ENCODE measurements at regions not wholly inside any gene's neighbourhood (a gene's known extent, or its start where the extent isn't known, plus 50 kb on each side); places are given as distances from the start of the nearest gene placed in this dataset.

DNA sequence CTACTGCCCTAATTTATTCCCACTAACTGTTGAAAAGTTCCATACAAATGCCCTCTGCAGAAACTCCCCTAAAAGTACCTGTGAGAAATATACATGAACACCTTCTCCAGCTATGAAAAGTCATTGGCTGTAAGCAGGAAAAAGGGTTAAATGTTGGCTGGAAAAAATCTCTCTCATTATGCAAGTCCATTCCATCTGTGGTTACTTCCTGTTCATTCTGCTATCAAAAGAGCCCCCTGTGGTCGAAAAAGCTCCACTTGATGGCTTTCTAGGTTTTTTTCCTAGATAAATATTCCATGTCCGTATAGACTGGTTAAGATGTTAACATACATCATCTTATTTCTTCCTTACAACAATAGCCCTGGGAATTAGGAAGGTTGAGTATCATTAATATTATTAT lies 56.2 kb upstream of the AKAP13 start:
- H4K5ac ChIP-seq (ENCODE audit: low read length), result no peak overlapping the region
- no peak overlapping the region for H3K23ac ChIP-seq (ENCODE audit: low read length)
- H3K18ac ChIP-seq (ENCODE audit: low read length), result no peak overlapping the region
- H3K4me2 ChIP-seq (ENCODE audit: low read length), result no peak overlapping the region
- H3K9ac ChIP-seq (ENCODE audit: low read length), result no peak overlapping the region
- no peaks in the 10 kb centered on the region for H3K36me3 ChIP-seq (ENCODE audit: control insufficient read depth, insufficient read depth, low read length)
- no peak for DNase-seq
- no peaks in the 10 kb centered on the region for H3K27me3 ChIP-seq (ENCODE audit: insufficient read depth, low read length, poor library complexity)
- H2BK15ac ChIP-seq (replicated peaks; ENCODE audit: low read depth), result no peak overlapping the region
- no peaks in the 10 kb centered on the region for H3K79me2 ChIP-seq (ENCODE audit: control insufficient read depth, insufficient read depth, low read length)
- H3K4ac ChIP-seq (ENCODE audit: low read depth, low read length), result no peak overlapping the region
- no peak overlapping the region for H2AK5ac ChIP-seq (ENCODE audit: low read length)
- no peak overlapping the region for H2BK120ac ChIP-seq (ENCODE audit: low read depth, low read length)
- H2BK5ac ChIP-seq (ENCODE audit: low read length), result no peak overlapping the region
- no peak overlapping the region for H3K4me3 ChIP-seq (ENCODE audit: low read length)
- no CpG with 5 or more reads among the region's 2 CpGs for WGBS (ENCODE audit: extremely low coverage, insufficient coverage, low lambda C conversion rate)
- no peak overlapping the region for H3K56ac ChIP-seq (ENCODE audit: low read length)
- H4K8ac ChIP-seq (ENCODE audit: low read depth, low read length), result no peak overlapping the region
- H3K4me1 ChIP-seq (ENCODE audit: control insufficient read depth, low read depth, low read length), result peaks cover 4% of the 10 kb centered on the region
- H3K79me1 ChIP-seq (ENCODE audit: low read length), result no peaks in the 10 kb centered on the region
- no peak overlapping the region for H3K27ac ChIP-seq (ENCODE audit: low read depth, low read length)

DNA sequence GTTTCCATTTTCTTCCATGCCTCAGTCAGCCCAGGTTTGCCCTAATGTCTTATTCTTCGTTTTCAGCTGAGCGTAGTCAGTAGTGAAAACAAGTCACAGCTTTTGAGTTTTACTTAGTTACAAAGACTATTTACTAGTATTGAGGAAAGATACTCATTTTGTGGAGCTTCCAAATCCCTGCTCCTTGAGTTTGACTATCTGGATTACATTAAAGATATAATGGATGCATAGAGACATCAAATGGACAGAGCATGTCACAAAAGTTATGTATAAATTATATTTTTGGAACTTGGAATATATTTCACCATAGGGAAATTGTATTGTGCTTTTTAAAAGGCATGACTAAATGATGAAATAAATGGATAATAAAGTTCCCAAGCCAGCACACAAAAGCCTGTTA lies 54.6 kb upstream of the AKAP13 start:
- no peak overlapping the region for H3K18ac ChIP-seq (ENCODE audit: low read length)
- H3K79me1 ChIP-seq (ENCODE audit: low read length), result no peaks in the 10 kb centered on the region
- H2BK120ac ChIP-seq (ENCODE audit: low read depth, low read length), result no peak overlapping the region
- no peak for DNase-seq
- no peak overlapping the region for H2BK15ac ChIP-seq (replicated peaks; ENCODE audit: low read depth)
- H3K36me3 ChIP-seq (ENCODE audit: control insufficient read depth, insufficient read depth, low read length), result no peaks in the 10 kb centered on the region
- no peak overlapping the region for H3K4ac ChIP-seq (ENCODE audit: low read depth, low read length)
- H3K27ac ChIP-seq (ENCODE audit: low read depth, low read length), result no peak overlapping the region
- H3K4me1 ChIP-seq (ENCODE audit: control insufficient read depth, low read depth, low read length), result peaks cover 5% of the 10 kb centered on the region
- H2BK5ac ChIP-seq (ENCODE audit: low read length), result no peak overlapping the region
- H3K27me3 ChIP-seq (ENCODE audit: insufficient read depth, low read length, poor library complexity), result no peaks in the 10 kb centered on the region
- no peak overlapping the region for H2AK5ac ChIP-seq (ENCODE audit: low read length)
- WGBS (ENCODE audit: extremely low coverage, insufficient coverage, low lambda C conversion rate), result no CpG with 5 or more reads among the region's 2 CpGs
- no peak overlapping the region for H3K9ac ChIP-seq (ENCODE audit: low read length)
- H3K4me2 ChIP-seq (ENCODE audit: low read length), result no peak overlapping the region
- no peak overlapping the region for H4K8ac ChIP-seq (ENCODE audit: low read depth, low read length)
- H3K4me3 ChIP-seq (ENCODE audit: low read length), result no peak overlapping the region
- H3K56ac ChIP-seq (ENCODE audit: low read length), result no peak overlapping the region
- no peaks in the 10 kb centered on the region for H3K79me2 ChIP-seq (ENCODE audit: control insufficient read depth, insufficient read depth, low read length)
- H3K23ac ChIP-seq (ENCODE audit: low read length), result no peak overlapping the region
- no peak overlapping the region for H4K5ac ChIP-seq (ENCODE audit: low read length)

DNA sequence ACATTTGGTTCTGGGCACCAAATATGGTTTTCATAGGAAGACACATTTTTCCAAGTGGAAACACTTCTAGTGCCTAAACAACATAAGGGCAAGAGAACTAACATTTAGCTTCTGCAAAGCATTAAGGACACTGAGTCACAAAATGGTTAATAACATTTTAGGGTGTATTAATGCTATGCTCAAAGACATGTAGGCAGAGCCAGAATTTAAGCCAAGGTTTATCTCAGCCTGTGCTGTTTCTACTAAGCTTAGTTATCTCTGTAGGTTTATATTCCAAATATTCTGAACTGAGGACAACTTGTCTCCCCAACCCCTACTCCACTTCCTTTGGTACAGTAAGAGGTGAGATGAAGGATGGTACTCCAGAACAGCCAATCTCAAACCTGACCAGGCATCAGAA lies 54.1 kb upstream of the AKAP13 start:
- Histone ChIP-seq H4K8ac (ENCODE audit: low read depth, low read length) (no peak overlapping the region), H3K4me1 (ENCODE audit: control insufficient read depth, low read depth, low read length) (peaks cover 7% of the 10 kb centered on the region), H3K79me1 (ENCODE audit: low read length) (no peaks in the 10 kb centered on the region), H3K4ac (ENCODE audit: low read depth, low read length) (no peak overlapping the region), H3K27ac (ENCODE audit: low read depth, low read length) (no peak overlapping the region), H3K36me3 (ENCODE audit: control insufficient read depth, insufficient read depth, low read length) (no peaks in the 10 kb centered on the region), H4K5ac (ENCODE audit: low read length) (no peak overlapping the region), H3K79me2 (ENCODE audit: control insufficient read depth, insufficient read depth, low read length) (no peaks in the 10 kb centered on the region), H3K56ac (ENCODE audit: low read length) (no peak overlapping the region), H2BK120ac (ENCODE audit: low read depth, low read length) (no peak overlapping the region), H2BK15ac (replicated peaks; ENCODE audit: low read depth) (no peak overlapping the region), H3K4me2 (ENCODE audit: low read length) (no peak overlapping the region), H3K27me3 (ENCODE audit: insufficient read depth, low read length, poor library complexity) (no peaks in the 10 kb centered on the region), H2BK5ac (ENCODE audit: low read length) (no peak overlapping the region), H3K4me3 (ENCODE audit: low read length) (no peak overlapping the region), H2AK5ac (ENCODE audit: low read length) (no peak overlapping the region), H3K9ac (ENCODE audit: low read length) (no peak overlapping the region), H3K18ac (ENCODE audit: low read length) (peak overlapping the region; percentile 64), H3K23ac (ENCODE audit: low read length) (no peak overlapping the region)
- DNase-seq, result no peak

DNA sequence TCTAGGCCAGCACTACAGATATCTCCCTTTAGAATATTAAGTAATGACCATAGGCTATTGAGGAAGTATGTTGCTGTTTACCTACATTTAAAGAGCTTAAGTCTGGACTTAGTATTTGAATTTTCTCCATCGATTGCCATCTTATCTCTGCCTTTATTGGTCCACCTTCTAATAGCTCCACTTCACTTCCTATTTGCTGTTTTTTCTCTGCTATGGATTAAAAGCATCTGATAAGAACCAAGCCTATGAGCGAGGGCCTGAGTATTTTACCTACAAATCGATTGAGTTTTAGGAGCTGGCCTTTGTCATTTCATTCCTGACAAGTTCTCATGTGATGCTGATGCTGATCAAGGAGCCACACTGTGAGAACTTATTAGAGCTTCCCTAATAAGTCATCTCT lies 52.6 kb upstream of the AKAP13 start:
- Histone ChIP-seq H4K5ac (ENCODE audit: low read length) (no peak overlapping the region), H3K18ac (ENCODE audit: low read length) (no peak overlapping the region), H3K4me3 (ENCODE audit: low read length) (no peak overlapping the region), H3K4me1 (ENCODE audit: control insufficient read depth, low read depth, low read length) (peaks cover 7% of the 10 kb centered on the region), H4K8ac (ENCODE audit: low read depth, low read length) (no peak overlapping the region), H3K4me2 (ENCODE audit: low read length) (no peak overlapping the region), H2BK15ac (replicated peaks; ENCODE audit: low read depth) (no peak overlapping the region), H2BK5ac (ENCODE audit: low read length) (no peak overlapping the region), H3K27ac (ENCODE audit: low read depth, low read length) (no peak overlapping the region), H2AK5ac (ENCODE audit: low read length) (no peak overlapping the region), H3K56ac (ENCODE audit: low read length) (no peak overlapping the region), H2BK120ac (ENCODE audit: low read depth, low read length) (no peak overlapping the region), H3K9ac (ENCODE audit: low read length) (no peak overlapping the region), H3K4ac (ENCODE audit: low read depth, low read length) (no peak overlapping the region), H3K79me2 (ENCODE audit: control insufficient read depth, insufficient read depth, low read length) (no peaks in the 10 kb centered on the region), H3K23ac (ENCODE audit: low read length) (no peak overlapping the region), H3K79me1 (ENCODE audit: low read length) (no peaks in the 10 kb centered on the region), H3K36me3 (ENCODE audit: control insufficient read depth, insufficient read depth, low read length) (no peaks in the 10 kb centered on the region), H3K27me3 (ENCODE audit: insufficient read depth, low read length, poor library complexity) (no peaks in the 10 kb centered on the region)
- no peak for DNase-seq
- WGBS (ENCODE audit: extremely low coverage, insufficient coverage, low lambda C conversion rate), result no CpG with 5 or more reads among the region's 3 CpGs

DNA sequence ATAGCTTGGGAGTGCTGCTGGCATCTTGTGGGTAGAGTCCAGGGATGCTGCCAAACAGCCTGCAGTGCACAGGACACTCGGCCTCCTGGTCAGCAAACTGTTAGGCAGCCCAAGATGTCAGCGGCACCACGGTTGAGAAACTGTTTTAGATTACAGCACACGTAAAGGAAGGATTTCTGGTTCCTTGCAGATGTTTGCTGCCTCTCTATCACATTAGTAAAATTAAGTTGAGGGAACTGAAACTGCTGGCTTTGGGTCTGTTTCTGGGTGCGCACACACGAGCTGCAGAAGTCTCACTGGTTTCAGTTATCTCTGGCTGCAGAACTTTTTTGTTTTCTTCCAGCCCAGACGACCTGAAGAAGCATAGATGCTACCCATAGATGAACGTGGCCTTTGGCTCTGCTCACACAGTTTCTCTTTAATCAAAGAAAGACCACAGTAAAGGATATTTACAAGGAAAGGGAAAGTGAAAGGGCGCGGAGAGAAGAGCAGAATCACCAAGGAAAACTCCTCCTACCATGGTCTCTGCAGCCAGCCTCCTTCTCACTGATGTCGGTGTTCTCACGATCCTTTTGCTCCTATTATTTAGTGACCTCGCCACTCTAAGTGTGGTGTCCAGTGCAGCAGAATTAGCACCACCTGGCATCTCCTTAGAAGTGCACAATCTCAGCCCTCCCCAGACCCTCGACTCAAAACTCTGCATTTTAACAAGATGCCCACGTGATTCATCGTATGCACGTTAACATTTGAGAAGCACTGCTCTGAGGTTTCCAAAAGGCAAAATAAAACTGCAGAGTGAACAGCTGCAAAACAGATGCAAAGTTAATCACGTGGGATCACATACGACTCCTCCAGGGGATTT lies 50.6 kb upstream of the AKAP13 start:
- Histone ChIP-seq H2BK120ac (ENCODE audit: low read depth, low read length) (no peak overlapping the region), H3K9ac (ENCODE audit: low read length) (no peak overlapping the region), H4K5ac (ENCODE audit: low read length) (no peak overlapping the region), H3K18ac (ENCODE audit: low read length) (no peak overlapping the region), H3K56ac (ENCODE audit: low read length) (no peak overlapping the region), H3K4me3 (ENCODE audit: low read length) (no peak overlapping the region), H3K27ac (ENCODE audit: low read depth, low read length) (no peak overlapping the region), H3K79me1 (ENCODE audit: low read length) (no peaks in the 10 kb centered on the region), H4K8ac (ENCODE audit: low read depth, low read length) (no peak overlapping the region), H3K36me3 (ENCODE audit: control insufficient read depth, insufficient read depth, low read length) (no peaks in the 10 kb centered on the region), H3K23ac (ENCODE audit: low read length) (no peak overlapping the region), H3K27me3 (ENCODE audit: insufficient read depth, low read length, poor library complexity) (no peaks in the 10 kb centered on the region), H3K4me2 (ENCODE audit: low read length) (no peak overlapping the region), H3K79me2 (ENCODE audit: control insufficient read depth, insufficient read depth, low read length) (no peaks in the 10 kb centered on the region), H2AK5ac (ENCODE audit: low read length) (no peak overlapping the region), H3K4me1 (ENCODE audit: control insufficient read depth, low read depth, low read length) (peaks cover 7% of the 10 kb centered on the region), H2BK15ac (replicated peaks; ENCODE audit: low read depth) (no peak overlapping the region), H3K4ac (ENCODE audit: low read depth, low read length) (no peak overlapping the region), H2BK5ac (ENCODE audit: low read length) (no peak overlapping the region)
- DNase-seq, result no peak
- WGBS (ENCODE audit: extremely low coverage, insufficient coverage, low lambda C conversion rate), result no CpG with 5 or more reads among the region's 19 CpGs

All from mesendoderm (in vitro differentiated cells).